SK-N-MC (cell line): ENCODE measurements at regions not wholly inside any gene's neighbourhood (a gene's known extent, or its start where the extent isn't known, plus 50 kb on each side); places are given as distances from the start of the nearest gene placed in this dataset.

Experiments used
- DNase-seq: peaks from one replicate; pipeline ENCODE4 v3.0.0-alpha.2; 2011; ENCODE audit warnings: low read depth, low spot score
- H3K27ac ChIP-seq: fragments of 200-600 bp; sonication (generic); 2 replicates; pipeline ENCODE4 v1.5.1; 2016; ENCODE audit warnings: mixed run types
- H3K36me3 ChIP-seq: fragments of 200-600 bp; sonication (generic); 2 replicates; pipeline ENCODE4 v1.6.1; 2017; ENCODE audit warnings: antibody characterized with exemption, low read length, mixed read lengths; ENCODE audit not compliant: insufficient read depth
- H3K4me3 ChIP-seq: fragments of 200-600 bp; sonication (generic); 2 replicates; pipeline ENCODE4 v1.5.1; 2016
- H3K9ac ChIP-seq: fragments of 200-600 bp; sonication (generic); 2 replicates; pipeline ENCODE4 v1.8.0; 2017; ENCODE audit warnings: mixed run types, mixed read lengths; ENCODE audit not compliant: insufficient read length
- H3K9me3 ChIP-seq: fragments of 200-600 bp; sonication (generic); 2 replicates; pipeline ENCODE4 v1.6.1; 2017; ENCODE audit warnings: low read depth, mild to moderate bottlenecking, antibody characterized with exemption, low read length, moderate library complexity, mixed read lengths
- EZH2 ChIP-seq: fragments of 200-600 bp; sonication (generic); IDR thresholded peaks from one replicate; pipeline ENCODE4 v1.6.1; 2017; ENCODE audit warnings: antibody characterized with exemption
- FOXP2 ChIP-seq: optimal IDR thresholded peaks from 2 replicates; pipeline ENCODE3; 2011; ENCODE audit warnings: mild to moderate bottlenecking, moderate library complexity; ENCODE audit not compliant: insufficient read depth; ENCODE audit errors: extremely low read length, control extremely low read depth
- POLR2AphosphoS5 ChIP-seq: IDR thresholded peaks from 2 replicates; pipeline ENCODE4 v1.6.1; 2012; ENCODE audit warnings: mild to moderate bottlenecking, low read depth, low read length, borderline replicate concordance

GRCh38 chrX:39915596-39915995, 182.2 kb downstream of the BCOR start:
- TF ChIP-seq POLR2AphosphoS5 (no peak), FOXP2 (no peak), EZH2 (no peak)
- no peaks in the 10 kb centered on the region for H3K36me3 ChIP-seq
- H3K9me3 ChIP-seq: no peaks in the 10 kb centered on the region
- no peak overlapping the region for H3K27ac ChIP-seq
- H3K9ac ChIP-seq: no peak overlapping the region
- H3K4me3 ChIP-seq: no peak overlapping the region
- DNase-seq: no peak

GRCh38 chrX:39921838-39922237, 175.9 kb downstream of the BCOR start:
- H3K9ac ChIP-seq: no peak overlapping the region
- TF ChIP-seq FOXP2 (no peak), EZH2 (no peak), POLR2AphosphoS5 (no peak)
- no peaks in the 10 kb centered on the region for H3K9me3 ChIP-seq
- DNase-seq: no peak
- no peak overlapping the region for H3K27ac ChIP-seq
- H3K36me3 ChIP-seq: no peaks in the 10 kb centered on the region
- H3K4me3 ChIP-seq: no peak overlapping the region

GRCh38 chrX:39922488-39922887, 175.3 kb downstream of the BCOR start:
- TF ChIP-seq EZH2: no peak
- TF ChIP-seq FOXP2: no peak
- no peak for TF ChIP-seq POLR2AphosphoS5
- Histone ChIP-seq H3K27ac (no peak overlapping the region), H3K4me3 (no peak overlapping the region), H3K9ac (no peak overlapping the region), H3K9me3 (no peaks in the 10 kb centered on the region), H3K36me3 (no peaks in the 10 kb centered on the region)
- no peak for DNase-seq

GRCh38 chrX:39922926-39923325, 174.8 kb downstream of the BCOR start:
- no peaks in the 10 kb centered on the region for H3K9me3 ChIP-seq
- no peak overlapping the region for H3K27ac ChIP-seq
- H3K4me3 ChIP-seq: no peak overlapping the region
- no peak overlapping the region for H3K9ac ChIP-seq
- no peak for TF ChIP-seq FOXP2
- TF ChIP-seq POLR2AphosphoS5: no peak
- no peak for TF ChIP-seq EZH2
- DNase-seq: no peak
- H3K36me3 ChIP-seq: no peaks in the 10 kb centered on the region

- no peak overlapping the region for H3K4me3 ChIP-seq
- H3K36me3 ChIP-seq: no peaks in the 10 kb centered on the region
- no peak for TF ChIP-seq EZH2
- no peak for TF ChIP-seq POLR2AphosphoS5
- no peak for TF ChIP-seq FOXP2
- no peak for DNase-seq
- H3K9me3 ChIP-seq: no peaks in the 10 kb centered on the region
- no peak overlapping the region for H3K27ac ChIP-seq
- no peak overlapping the region for H3K9ac ChIP-seq
Measured at GRCh38 chrX:39927380-39927779, 170.4 kb downstream of the BCOR start.

GRCh38 chrX:39928704-39929378, 168.9 kb downstream of the BCOR start:
- TF ChIP-seq EZH2 (no peak), POLR2AphosphoS5 (no peak), FOXP2 (no peak)
- Histone ChIP-seq H3K27ac (no peak overlapping the region), H3K36me3 (no peaks in the 10 kb centered on the region), H3K9me3 (no peaks in the 10 kb centered on the region), H3K4me3 (no peak overlapping the region), H3K9ac (no peak overlapping the region)
- no peak for DNase-seq

- Histone ChIP-seq H3K27ac (no peak overlapping the region), H3K4me3 (no peak overlapping the region), H3K9ac (no peak overlapping the region), H3K9me3 (no peaks in the 10 kb centered on the region), H3K36me3 (no peaks in the 10 kb centered on the region)
- TF ChIP-seq POLR2AphosphoS5: no peak
- TF ChIP-seq EZH2: no peak
- TF ChIP-seq FOXP2: no peak
- DNase-seq: no peak
Measured at GRCh38 chrX:39929379-39930025, 168.3 kb downstream of the BCOR start.

GRCh38 chrX:39930786-39931528, 166.8 kb downstream of the BCOR start:
- Histone ChIP-seq H3K9ac (no peak overlapping the region), H3K27ac (no peak overlapping the region), H3K9me3 (no peaks in the 10 kb centered on the region), H3K4me3 (no peak overlapping the region), H3K36me3 (no peaks in the 10 kb centered on the region)
- DNase-seq: no peak
- no peak for TF ChIP-seq EZH2
- no peak for TF ChIP-seq FOXP2
- TF ChIP-seq POLR2AphosphoS5: no peak
